ENCODE measurements at regions not wholly inside any gene's neighbourhood (a gene's known extent, or its start where the extent isn't known, plus 50 kb on each side); places are given as distances from the start of the nearest gene placed in this dataset.

GRCh38 chr18:22074282-22075070 lies 94.9 kb upstream of the GATA6 start:
- H2AFZ ChIP-seq (ENCODE audit: low read depth, low read length, severe bottlenecking), result no peak overlapping the region
- TF ChIP-seq EZH2phosphoT487 (conservative IDR thresholded peaks at IDR 0.05; ENCODE audit: low read length), result no peak
- TF ChIP-seq, protein P1, sequence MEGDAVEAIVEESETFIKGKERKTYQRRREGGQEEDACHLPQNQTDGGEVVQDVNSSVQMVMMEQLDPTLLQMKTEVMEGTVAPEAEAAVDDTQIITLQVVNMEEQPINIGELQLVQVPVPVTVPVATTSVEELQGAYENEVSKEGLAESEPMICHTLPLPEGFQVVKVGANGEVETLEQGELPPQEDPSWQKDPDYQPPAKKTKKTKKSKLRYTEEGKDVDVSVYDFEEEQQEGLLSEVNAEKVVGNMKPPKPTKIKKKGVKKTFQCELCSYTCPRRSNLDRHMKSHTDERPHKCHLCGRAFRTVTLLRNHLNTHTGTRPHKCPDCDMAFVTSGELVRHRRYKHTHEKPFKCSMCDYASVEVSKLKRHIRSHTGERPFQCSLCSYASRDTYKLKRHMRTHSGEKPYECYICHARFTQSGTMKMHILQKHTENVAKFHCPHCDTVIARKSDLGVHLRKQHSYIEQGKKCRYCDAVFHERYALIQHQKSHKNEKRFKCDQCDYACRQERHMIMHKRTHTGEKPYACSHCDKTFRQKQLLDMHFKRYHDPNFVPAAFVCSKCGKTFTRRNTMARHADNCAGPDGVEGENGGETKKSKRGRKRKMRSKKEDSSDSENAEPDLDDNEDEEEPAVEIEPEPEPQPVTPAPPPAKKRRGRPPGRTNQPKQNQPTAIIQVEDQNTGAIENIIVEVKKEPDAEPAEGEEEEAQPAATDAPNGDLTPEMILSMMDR (IDR thresholded peaks at IDR 0.05; ENCODE audit: insufficient read depth, low read length, poor library complexity, severe bottlenecking), result no peak

GRCh38 chr18:22080035-22080434 lies 89.4 kb upstream of the GATA6 start:
- no peak overlapping the region for H3K27ac ChIP-seq (ENCODE audit: low read depth, low read length)
- H3K9ac ChIP-seq (ENCODE audit: low read length), result no peak overlapping the region
- no peaks in the 10 kb centered on the region for H3K36me3 ChIP-seq (ENCODE audit: low read length)
- H3K9me2 ChIP-seq (replicated peaks; ENCODE audit: insufficient read depth, low read length), result no peaks in the 10 kb centered on the region
- no peaks in the 10 kb centered on the region for H3K27me3 ChIP-seq (ENCODE audit: low read length)
- H2AFZ ChIP-seq (ENCODE audit: low read depth, low read length, severe bottlenecking), result no peak overlapping the region
- H3K9me3 ChIP-seq (ENCODE audit: insufficient read depth, low read length), result no peaks in the 10 kb centered on the region
- no peak for TF ChIP-seq EZH2phosphoT487 (conservative IDR thresholded peaks at IDR 0.05; ENCODE audit: low read length)
- TF ChIP-seq, protein P1 (IDR thresholded peaks at IDR 0.05; ENCODE audit: insufficient read depth, low read length, poor library complexity, severe bottlenecking), result no peak
- no peaks in the 10 kb centered on the region for H3F3A ChIP-seq (ENCODE audit: insufficient read depth)
- H3K79me2 ChIP-seq (ENCODE audit: insufficient read depth, low read length), result no peaks in the 10 kb centered on the region
- H4K20me1 ChIP-seq (ENCODE audit: low read depth, low read length), result no peaks in the 10 kb centered on the region
- H3K4me2 ChIP-seq (ENCODE audit: low read depth, low read length, poor library complexity, severe bottlenecking), result no peak overlapping the region
- no peak overlapping the region for H3K4me3 ChIP-seq (ENCODE audit: insufficient read depth, low read length, poor library complexity, severe bottlenecking)

More at GRCh38 chr18:22074282-22075070, 94.9 kb upstream of the GATA6 start:
- no peaks in the 10 kb centered on the region for H3K9me2 ChIP-seq (replicated peaks; ENCODE audit: insufficient read depth, low read length)
- no peaks in the 10 kb centered on the region for H3K36me3 ChIP-seq (ENCODE audit: low read length)
- H3K79me2 ChIP-seq (ENCODE audit: insufficient read depth, low read length), result no peaks in the 10 kb centered on the region
- H3K9ac ChIP-seq (ENCODE audit: low read length), result no peak overlapping the region
- H3K9me3 ChIP-seq (ENCODE audit: insufficient read depth, low read length), result no peaks in the 10 kb centered on the region
- H4K20me1 ChIP-seq (ENCODE audit: low read depth, low read length), result no peaks in the 10 kb centered on the region
- no peaks in the 10 kb centered on the region for H3K27me3 ChIP-seq (ENCODE audit: low read length)
- H3K27ac ChIP-seq (ENCODE audit: low read depth, low read length), result no peak overlapping the region
- H3K4me2 ChIP-seq (ENCODE audit: low read depth, low read length, poor library complexity, severe bottlenecking), result no peak overlapping the region
- H3F3A ChIP-seq (ENCODE audit: insufficient read depth), result no peaks in the 10 kb centered on the region
- no peak overlapping the region for H3K4me3 ChIP-seq (ENCODE audit: insufficient read depth, low read length, poor library complexity, severe bottlenecking)

DNA sequence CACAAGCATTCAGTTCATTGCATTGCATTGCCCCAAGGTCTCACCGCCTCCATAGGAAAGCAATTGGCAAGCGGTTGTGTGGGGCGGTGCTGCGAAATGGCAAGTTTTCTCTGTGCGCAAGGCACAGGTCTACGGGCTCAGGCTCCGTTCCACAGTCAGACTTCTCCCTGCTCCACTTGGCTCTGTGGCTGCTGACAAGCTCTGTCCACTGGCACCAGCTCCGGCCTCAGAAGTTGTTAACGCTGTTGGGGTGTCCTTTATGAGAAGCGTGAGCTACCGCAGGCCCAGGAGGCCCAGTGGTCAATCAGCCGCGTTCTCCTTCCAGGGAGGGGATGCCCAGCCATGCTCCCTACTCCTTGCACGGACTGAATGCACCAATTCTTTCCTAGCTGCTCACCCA lies 87.0 kb upstream of the GATA6 start:
- no peaks in the 10 kb centered on the region for H3K79me2 ChIP-seq (ENCODE audit: insufficient read depth, low read length)
- no peak overlapping the region for H3K27ac ChIP-seq (ENCODE audit: low read depth, low read length)
- H3K9me2 ChIP-seq (replicated peaks; ENCODE audit: insufficient read depth, low read length), result 0 out of 2 replicates have a peak, but pooled peaks cover 4% of the 10 kb centered on the region
- H3K4me3 ChIP-seq (ENCODE audit: insufficient read depth, low read length, poor library complexity, severe bottlenecking), result no peak overlapping the region
- no peaks in the 10 kb centered on the region for H3K9me3 ChIP-seq (ENCODE audit: insufficient read depth, low read length)
- H3K4me2 ChIP-seq (ENCODE audit: low read depth, low read length, poor library complexity, severe bottlenecking), result no peak overlapping the region
- TF ChIP-seq, protein P1 (IDR thresholded peaks at IDR 0.05; ENCODE audit: insufficient read depth, low read length, poor library complexity, severe bottlenecking), result no peak
- TF ChIP-seq EZH2phosphoT487 (conservative IDR thresholded peaks at IDR 0.05; ENCODE audit: low read length), result no peak
- H2AFZ ChIP-seq (ENCODE audit: low read depth, low read length, severe bottlenecking), result no peak overlapping the region
- H3K27me3 ChIP-seq (ENCODE audit: low read length), result no peaks in the 10 kb centered on the region
- no peaks in the 10 kb centered on the region for H3K36me3 ChIP-seq (ENCODE audit: low read length)
- no peaks in the 10 kb centered on the region for H3F3A ChIP-seq (ENCODE audit: insufficient read depth)
- no peak overlapping the region for H3K9ac ChIP-seq (ENCODE audit: low read length)
- H4K20me1 ChIP-seq (ENCODE audit: low read depth, low read length), result no peaks in the 10 kb centered on the region
